Glutamatergic neuron (in vitro differentiated cells): ENCODE measurements at regions not wholly inside any gene's neighbourhood (a gene's known extent, or its start where the extent isn't known, plus 50 kb on each side); places are given as distances from the start of the nearest gene placed in this dataset.
A peak's percentile ranks its signal among the peaks of the same experiment; 100 is the strongest.

ENCODE experiments used
- DNase-seq: peaks from one replicate; pipeline ENCODE4 v3.0.0; 2022
- H3K27ac Mint-ChIP-seq: one replicate; pipeline ENCODE4 v1.8.0; 2020; ENCODE audit warnings: mild to moderate bottlenecking, mixed read lengths, inconsistent platforms; ENCODE audit not compliant: unreplicated experiment
- H3K27me3 Mint-ChIP-seq: one replicate; pipeline ENCODE4 v1.8.0; 2020; ENCODE audit warnings: mild to moderate bottlenecking, moderate library complexity, mixed read lengths, inconsistent platforms; ENCODE audit not compliant: unreplicated experiment
- H3K36me3 Mint-ChIP-seq: one replicate; pipeline ENCODE4 v1.8.0; 2020; ENCODE audit warnings: mild to moderate bottlenecking, mixed read lengths, inconsistent platforms; ENCODE audit not compliant: unreplicated experiment
- H3K4me1 Mint-ChIP-seq: one replicate; pipeline ENCODE4 v1.8.0; 2020; ENCODE audit warnings: mild to moderate bottlenecking, low read depth, mixed read lengths, inconsistent platforms; ENCODE audit not compliant: unreplicated experiment
- H3K4me3 Mint-ChIP-seq: one replicate; pipeline ENCODE4 v1.8.0; 2020; ENCODE audit warnings: mild to moderate bottlenecking, mixed read lengths, inconsistent platforms; ENCODE audit not compliant: unreplicated experiment
- H3K9me3 Mint-ChIP-seq: one replicate; pipeline ENCODE4 v1.8.0; 2020; ENCODE audit warnings: mild to moderate bottlenecking, moderate library complexity, mixed read lengths, inconsistent platforms; ENCODE audit not compliant: unreplicated experiment
- CTCF ChIP-seq: fragments of 200-600 bp; sonication (generic); IDR thresholded peaks from one replicate; pipeline ENCODE4 v1.5.0; 2021; ENCODE audit not compliant: partially characterized antibody, unreplicated experiment

- no peak overlapping the region for H3K27ac Mint-ChIP-seq
- H3K36me3 Mint-ChIP-seq: peaks cover 17% of the 10 kb centered on the region
- H3K9me3 Mint-ChIP-seq: peaks cover 3% of the 10 kb centered on the region
- DNase-seq: no peak
- TF ChIP-seq CTCF: no peak
- H3K27me3 Mint-ChIP-seq: peaks cover 6% of the 10 kb centered on the region
- no peak overlapping the region for H3K4me3 Mint-ChIP-seq
- no peaks in the 10 kb centered on the region for H3K4me1 Mint-ChIP-seq
Observed at GRCh38 chr9:82325907-82326306, 337.3 kb downstream of the SPATA31D1 start.

GRCh38 chr9:82327641-82328040, 339.1 kb downstream of the SPATA31D1 start:
- H3K27me3 Mint-ChIP-seq: peaks cover 6% of the 10 kb centered on the region
- H3K4me1 Mint-ChIP-seq: peaks cover 3% of the 10 kb centered on the region
- H3K27ac Mint-ChIP-seq: no peak overlapping the region
- H3K36me3 Mint-ChIP-seq: peaks cover 12% of the 10 kb centered on the region
- H3K9me3 Mint-ChIP-seq: peaks cover 3% of the 10 kb centered on the region
- H3K4me3 Mint-ChIP-seq: no peak overlapping the region
- TF ChIP-seq CTCF: no peak
- no peak for DNase-seq

GRCh38 chr9:82331079-82331478, 342.5 kb downstream of the SPATA31D1 start:
- Mint-ChIP-seq H3K4me1 (peaks cover 10% of the 10 kb centered on the region), H3K9me3 (no peaks in the 10 kb centered on the region), H3K36me3 (no peaks in the 10 kb centered on the region), H3K27ac (no peak overlapping the region), H3K4me3 (no peak overlapping the region), H3K27me3 (peaks cover 2% of the 10 kb centered on the region)
- DNase-seq: no peak
- TF ChIP-seq CTCF: no peak

GRCh38 chr9:82332018-82332773, 343.6 kb downstream of the SPATA31D1 start:
- H3K27ac Mint-ChIP-seq: no peak overlapping the region
- no peak overlapping the region for H3K4me3 Mint-ChIP-seq
- H3K9me3 Mint-ChIP-seq: no peaks in the 10 kb centered on the region
- DNase-seq: no peak
- H3K36me3 Mint-ChIP-seq: no peaks in the 10 kb centered on the region
- no peak for TF ChIP-seq CTCF
- H3K27me3 Mint-ChIP-seq: peaks cover 2% of the 10 kb centered on the region
- peaks cover 10% of the 10 kb centered on the region for H3K4me1 Mint-ChIP-seq

GRCh38 chr9:82332774-82333152, 344.2 kb downstream of the SPATA31D1 start:
- no peak for TF ChIP-seq CTCF
- Mint-ChIP-seq H3K4me3 (no peak overlapping the region), H3K27me3 (peaks cover 2% of the 10 kb centered on the region), H3K9me3 (no peaks in the 10 kb centered on the region), H3K4me1 (peaks cover 10% of the 10 kb centered on the region), H3K27ac (peak overlapping the region; percentile 14), H3K36me3 (no peaks in the 10 kb centered on the region)
- DNase-seq: no peak
